Osteocyte (in vitro differentiated cells): ENCODE measurements at regions not wholly inside any gene's neighbourhood (a gene's known extent, or its start where the extent isn't known, plus 50 kb on each side); places are given as distances from the start of the nearest gene placed in this dataset.

ENCODE experiments used
- DNase-seq: peaks from one replicate; pipeline ENCODE4 v3.0.0; 2021; ENCODE audit warnings: mixed read lengths; ENCODE audit not compliant: unreplicated experiment; ENCODE audit errors: extremely low spot score
- H3K27ac Mint-ChIP-seq: one replicate; pipeline ENCODE4 v1.8.0; 2021; ENCODE audit warnings: mild to moderate bottlenecking, mixed read lengths; ENCODE audit not compliant: unreplicated experiment
- H3K27me3 Mint-ChIP-seq: one replicate; pipeline ENCODE4 v1.8.0; 2021; ENCODE audit warnings: mixed read lengths; ENCODE audit not compliant: unreplicated experiment
- H3K36me3 Mint-ChIP-seq: one replicate; pipeline ENCODE4 v1.8.0; 2021; ENCODE audit warnings: mixed read lengths; ENCODE audit not compliant: unreplicated experiment
- H3K4me1 Mint-ChIP-seq: one replicate; pipeline ENCODE4 v1.8.0; 2021; ENCODE audit warnings: mixed read lengths; ENCODE audit not compliant: unreplicated experiment
- H3K4me3 Mint-ChIP-seq: one replicate; pipeline ENCODE4 v1.8.0; 2021; ENCODE audit warnings: mild to moderate bottlenecking, moderate library complexity, mixed read lengths; ENCODE audit not compliant: unreplicated experiment
- H3K9me3 Mint-ChIP-seq: one replicate; pipeline ENCODE4 v1.8.0; 2021; ENCODE audit warnings: mixed read lengths; ENCODE audit not compliant: unreplicated experiment
- CTCF ChIP-seq: fragments of 200-600 bp; sonication (generic); IDR thresholded peaks from 2 replicates; pipeline ENCODE4 v1.5.0; 2021; ENCODE audit warnings: antibody characterized with exemption, mild to moderate bottlenecking, moderate library complexity

GRCh38 chrX:42602136-42602535 is 175.8 kb downstream of the PPP1R2C start:
- H3K4me3 Mint-ChIP-seq = no peak overlapping the region
- H3K27me3 Mint-ChIP-seq = no peaks in the 10 kb centered on the region
- H3K36me3 Mint-ChIP-seq = no peaks in the 10 kb centered on the region
- no peak for TF ChIP-seq CTCF
- H3K9me3 Mint-ChIP-seq = peaks cover 7% of the 10 kb centered on the region
- H3K4me1 Mint-ChIP-seq = no peaks in the 10 kb centered on the region
- H3K27ac Mint-ChIP-seq = no peak overlapping the region
- no peak for DNase-seq

DNA sequence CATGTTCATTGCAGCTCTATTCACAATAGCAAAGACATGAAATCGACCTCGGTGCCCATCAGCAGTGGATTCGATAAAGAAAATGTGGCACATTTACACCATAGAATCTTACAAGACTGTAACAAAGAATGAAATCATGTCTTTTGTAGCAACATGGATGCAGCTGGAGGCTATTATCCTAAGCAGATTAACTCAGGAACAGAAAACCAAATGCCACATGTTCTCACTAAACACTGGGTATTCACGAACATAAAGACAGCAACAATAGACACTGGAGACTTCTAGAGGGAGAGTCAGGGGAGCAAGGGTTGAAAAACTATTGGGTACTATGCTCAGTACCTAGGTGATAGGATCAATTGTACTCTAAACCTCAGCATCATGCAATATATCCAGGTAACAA is 180.5 kb downstream of the PPP1R2C start:
- H3K9me3 Mint-ChIP-seq = peaks cover 7% of the 10 kb centered on the region
- no peaks in the 10 kb centered on the region for H3K27me3 Mint-ChIP-seq
- DNase-seq = no peak

GRCh38 chrX:42585842-42586621 is 191.9 kb downstream of the PPP1R2C start:
- Mint-ChIP-seq H3K4me3 (no peak overlapping the region), H3K27me3 (no peaks in the 10 kb centered on the region), H3K36me3 (no peaks in the 10 kb centered on the region), H3K27ac (no peak overlapping the region), H3K4me1 (no peaks in the 10 kb centered on the region), H3K9me3 (peaks cover 30% of the 10 kb centered on the region)
- DNase-seq = no peak
- TF ChIP-seq CTCF = no peak

More for the DNA sequence above, 180.5 kb downstream of the PPP1R2C start:
- H3K27ac Mint-ChIP-seq = no peak overlapping the region
- no peak for TF ChIP-seq CTCF
- no peak overlapping the region for H3K4me3 Mint-ChIP-seq
- no peaks in the 10 kb centered on the region for H3K36me3 Mint-ChIP-seq
- no peaks in the 10 kb centered on the region for H3K4me1 Mint-ChIP-seq

DNA sequence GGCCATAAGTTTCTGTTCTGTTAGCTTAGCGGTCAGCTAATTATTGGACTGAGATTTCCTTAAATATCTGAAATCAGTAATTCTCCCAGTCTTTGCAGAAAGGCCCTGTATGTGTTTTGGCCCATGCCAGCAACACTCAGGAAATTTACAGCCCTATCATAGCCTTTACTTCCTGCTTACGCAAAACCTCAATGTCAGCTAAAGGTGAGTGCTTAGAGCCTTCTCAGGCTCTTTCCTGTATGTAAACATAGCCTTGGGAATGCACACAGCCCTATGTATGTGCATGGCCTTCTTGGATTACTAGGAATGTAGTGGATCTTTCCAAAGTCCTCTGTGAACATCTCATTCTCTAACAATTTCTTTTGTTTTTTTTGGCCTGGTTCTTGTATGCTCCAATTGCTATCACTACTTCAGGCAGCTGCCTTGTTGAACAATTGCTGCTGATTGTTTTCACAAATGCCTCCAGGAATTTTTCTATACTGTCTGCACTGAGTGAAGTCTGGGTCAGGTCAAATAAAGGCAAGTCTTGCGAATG is 200.0 kb downstream of the PPP1R2C start:
- peaks cover 8% of the 10 kb centered on the region for H3K9me3 Mint-ChIP-seq
- DNase-seq = no peak
- no peaks in the 10 kb centered on the region for H3K27me3 Mint-ChIP-seq
- no peak for TF ChIP-seq CTCF
- H3K4me3 Mint-ChIP-seq = no peak overlapping the region
- H3K36me3 Mint-ChIP-seq = no peaks in the 10 kb centered on the region
- H3K27ac Mint-ChIP-seq = no peak overlapping the region
- H3K4me1 Mint-ChIP-seq = no peaks in the 10 kb centered on the region

DNA sequence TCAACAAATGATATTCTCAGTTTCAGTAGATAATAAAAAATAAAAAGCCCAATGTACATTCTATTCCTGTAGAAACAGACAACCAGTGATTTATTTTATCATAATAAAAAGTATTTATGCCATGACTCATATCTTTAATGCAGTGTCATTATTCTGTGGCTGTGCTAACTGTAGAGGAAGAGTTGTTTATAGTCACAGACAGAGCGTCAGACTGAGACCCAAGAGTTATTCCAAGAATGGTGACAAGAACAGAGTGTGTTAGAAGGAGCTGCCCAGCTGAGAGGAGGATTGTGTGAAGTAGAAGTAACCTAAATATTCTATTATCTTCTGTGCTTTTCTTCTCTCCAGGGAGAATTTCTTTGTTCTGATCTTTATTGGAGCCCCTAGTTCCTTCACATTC is 210.7 kb downstream of the PPP1R2C start:
- peaks cover 22% of the 10 kb centered on the region for H3K9me3 Mint-ChIP-seq

More for the DNA sequence above, 210.7 kb downstream of the PPP1R2C start:
- Mint-ChIP-seq H3K27ac (no peak overlapping the region), H3K4me3 (no peak overlapping the region), H3K4me1 (no peaks in the 10 kb centered on the region), H3K27me3 (no peaks in the 10 kb centered on the region), H3K36me3 (no peaks in the 10 kb centered on the region)
- DNase-seq = no peak
- TF ChIP-seq CTCF = no peak
